ENCODE measurements at regions not wholly inside any gene's neighbourhood (a gene's known extent, or its start where the extent isn't known, plus 50 kb on each side); places are given as distances from the start of the nearest gene placed in this dataset.

DNA sequence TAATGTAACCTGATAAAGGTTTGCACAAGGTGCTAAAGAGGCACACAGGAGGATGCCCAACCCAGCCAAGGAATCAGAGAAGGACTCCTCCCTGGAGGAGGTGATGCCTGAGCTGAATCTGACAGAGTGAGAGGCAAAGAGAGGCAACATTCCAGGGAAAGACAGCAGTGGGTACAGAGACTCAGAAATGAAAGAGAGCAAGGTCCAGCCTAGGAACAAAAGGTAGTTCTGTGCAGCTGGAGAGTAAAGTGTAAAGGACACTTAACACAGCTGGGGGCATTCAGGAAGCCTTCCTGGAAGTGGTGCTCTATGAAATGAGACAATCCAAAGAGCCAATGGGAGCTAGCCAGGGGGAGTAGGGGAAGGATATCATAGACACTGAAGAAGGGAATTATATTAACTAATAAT lies 181.0 kb upstream of the GLI2 start (continued):
- 0 out of 2 replicates have a peak, but pooled peaks have one; percentile 21 for TF ChIP-seq NR2C2 (CRISPR knock-in tag; IDR thresholded peaks at IDR 0.05; ENCODE audit: borderline replicate concordance)
- no peak for TF ChIP-seq NONO (IDR thresholded peaks at IDR 0.05)
- TF ChIP-seq NONO (CRISPR knock-in tag; conservative IDR thresholded peaks at IDR 0.05): 0 out of 2 replicates have a peak, but pooled peaks have one; percentile 15
- 0 out of 2 replicates have a peak, but pooled peaks have one; percentile 46 for TF ChIP-seq ZNF441 (CRISPR knock-in tag; IDR thresholded peaks at IDR 0.05; ENCODE audit: borderline replicate concordance)
- TF ChIP-seq, protein P1, sequence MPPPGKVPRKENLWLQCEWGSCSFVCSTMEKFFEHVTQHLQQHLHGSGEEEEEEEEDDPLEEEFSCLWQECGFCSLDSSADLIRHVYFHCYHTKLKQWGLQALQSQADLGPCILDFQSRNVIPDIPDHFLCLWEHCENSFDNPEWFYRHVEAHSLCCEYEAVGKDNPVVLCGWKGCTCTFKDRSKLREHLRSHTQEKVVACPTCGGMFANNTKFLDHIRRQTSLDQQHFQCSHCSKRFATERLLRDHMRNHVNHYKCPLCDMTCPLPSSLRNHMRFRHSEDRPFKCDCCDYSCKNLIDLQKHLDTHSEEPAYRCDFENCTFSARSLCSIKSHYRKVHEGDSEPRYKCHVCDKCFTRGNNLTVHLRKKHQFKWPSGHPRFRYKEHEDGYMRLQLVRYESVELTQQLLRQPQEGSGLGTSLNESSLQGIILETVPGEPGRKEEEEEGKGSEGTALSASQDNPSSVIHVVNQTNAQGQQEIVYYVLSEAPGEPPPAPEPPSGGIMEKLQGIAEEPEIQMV (CRISPR knock-in tag; IDR thresholded peaks at IDR 0.05; ENCODE audit: low read depth): 0 out of 2 replicates have a peak, but pooled peaks have one; percentile 59
- no peak for TF ChIP-seq SMARCE1 (IDR thresholded peaks at IDR 0.05; ENCODE audit: borderline replicate concordance)
- TF ChIP-seq BATF2 (CRISPR knock-in tag; IDR thresholded peaks at IDR 0.05): no peak
- TF ChIP-seq SMARCC2 (IDR thresholded peaks at IDR 0.05): no peak
- no peak for TF ChIP-seq SYNCRIP (IDR thresholded peaks at IDR 0.05; ENCODE audit: insufficient read depth, low read depth, low read length)
- TF ChIP-seq, protein P2, sequence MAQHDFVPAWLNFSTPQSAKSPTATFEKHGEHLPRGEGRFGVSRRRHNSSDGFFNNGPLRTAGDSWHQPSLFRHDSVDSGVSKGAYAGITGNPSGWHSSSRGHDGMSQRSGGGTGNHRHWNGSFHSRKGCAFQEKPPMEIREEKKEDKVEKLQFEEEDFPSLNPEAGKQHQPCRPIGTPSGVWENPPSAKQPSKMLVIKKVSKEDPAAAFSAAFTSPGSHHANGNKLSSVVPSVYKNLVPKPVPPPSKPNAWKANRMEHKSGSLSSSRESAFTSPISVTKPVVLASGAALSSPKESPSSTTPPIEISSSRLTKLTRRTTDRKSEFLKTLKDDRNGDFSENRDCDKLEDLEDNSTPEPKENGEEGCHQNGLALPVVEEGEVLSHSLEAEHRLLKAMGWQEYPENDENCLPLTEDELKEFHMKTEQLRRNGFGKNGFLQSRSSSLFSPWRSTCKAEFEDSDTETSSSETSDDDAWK (CRISPR knock-in tag; IDR thresholded peaks at IDR 0.05): no peak
- TF ChIP-seq IKZF5 (CRISPR knock-in tag; IDR thresholded peaks at IDR 0.05): 0 out of 2 replicates have a peak, but pooled peaks have one; percentile 45
- TF ChIP-seq KLF6 (CRISPR knock-in tag; IDR thresholded peaks at IDR 0.05): no peak
- TF ChIP-seq SP4 (CRISPR knock-in tag; IDR thresholded peaks at IDR 0.05): no peak
- no peak for TF ChIP-seq IRF1 (CRISPR knock-in tag; IDR thresholded peaks at IDR 0.05; ENCODE audit: low read depth)
- TF ChIP-seq TAF15 (IDR thresholded peaks at IDR 0.05; ENCODE audit: low read depth, low read length, poor library complexity, severe bottlenecking): no peak
- TF ChIP-seq, protein P3, sequence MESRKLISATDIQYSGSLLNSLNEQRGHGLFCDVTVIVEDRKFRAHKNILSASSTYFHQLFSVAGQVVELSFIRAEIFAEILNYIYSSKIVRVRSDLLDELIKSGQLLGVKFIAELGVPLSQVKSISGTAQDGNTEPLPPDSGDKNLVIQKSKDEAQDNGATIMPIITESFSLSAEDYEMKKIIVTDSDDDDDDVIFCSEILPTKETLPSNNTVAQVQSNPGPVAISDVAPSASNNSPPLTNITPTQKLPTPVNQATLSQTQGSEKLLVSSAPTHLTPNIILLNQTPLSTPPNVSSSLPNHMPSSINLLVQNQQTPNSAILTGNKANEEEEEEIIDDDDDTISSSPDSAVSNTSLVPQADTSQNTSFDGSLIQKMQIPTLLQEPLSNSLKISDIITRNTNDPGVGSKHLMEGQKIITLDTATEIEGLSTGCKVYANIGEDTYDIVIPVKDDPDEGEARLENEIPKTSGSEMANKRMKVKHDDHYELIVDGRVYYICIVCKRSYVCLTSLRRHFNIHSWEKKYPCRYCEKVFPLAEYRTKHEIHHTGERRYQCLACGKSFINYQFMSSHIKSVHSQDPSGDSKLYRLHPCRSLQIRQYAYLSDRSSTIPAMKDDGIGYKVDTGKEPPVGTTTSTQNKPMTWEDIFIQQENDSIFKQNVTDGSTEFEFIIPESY (CRISPR knock-in tag; IDR thresholded peaks at IDR 0.05): no peak; the same call in 1 of the 2 replicates
- TF ChIP-seq ZSCAN9 (CRISPR knock-in tag; IDR thresholded peaks at IDR 0.05; ENCODE audit: borderline replicate concordance): peak; percentile 78; the same call in 1 of the 2 replicates
- TF ChIP-seq ZNF543 (CRISPR knock-in tag; IDR thresholded peaks at IDR 0.05): no peak
